Endothelial cell of umbilical vein (primary cell): ENCODE measurements at regions not wholly inside any gene's neighbourhood (a gene's known extent, or its start where the extent isn't known, plus 50 kb on each side); places are given as distances from the start of the nearest gene placed in this dataset.

Source experiments
- BruUV-seq: library from RNA; stranded (reverse); fragments of 400-500 nt; replicated peaks from 2 replicates; lab custom pipeline; 2021; lab: Mats Ljungman, UMichigan
- CTCF ChIA-PET: fragments of 300-600, 350-600 bp; sonication (Branson Sonifier 250); formaldehyde crosslinking; loops from one replicate; lab custom pipeline; 2021; ENCODE audit warnings: antibody characterized with exemption, inconsistent platforms; lab: Charles Lee
- POLR2A ChIA-PET: fragments of 300-600, 350-600 bp; sonication (Branson Sonifier 250); formaldehyde crosslinking; loops from one replicate; lab custom pipeline; 2021; ENCODE audit warnings: antibody characterized with exemption, inconsistent platforms; lab: Charles Lee
- DNase-seq: peaks from one replicate; pipeline ENCODE4 v3.0.0-alpha.2; 2011; ENCODE audit warnings: low read depth, low spot score
- FAIRE-seq: peaks from 2 replicates; lab custom pipeline; 2011; peaks lifted over from hg19 to GRCh38; lab: Jason Lieb, UNC
- H2AFZ ChIP-seq: 2 replicates; pipeline ENCODE4 v1.6.0; 2012; ENCODE audit warnings: low read depth, low read length, control low read depth, inconsistent platforms
- H3K27ac ChIP-seq: 2 replicates; pipeline ENCODE4 v1.5.1; 2011; ENCODE audit warnings: low read depth, mild to moderate bottlenecking, control low read depth, low read length, moderate library complexity; ENCODE audit not compliant: insufficient read depth
- H3K27me3 ChIP-seq, 2 experiments: 2 replicates each; pipeline versions ENCODE4 v1.6.0 to v1.6.1; 2011; ENCODE audit warnings: low read length in 2 of 2, mixed read lengths in 1 of 2; ENCODE audit not compliant: control insufficient read depth in 2 of 2, insufficient read depth in 2 of 2
- H3K36me3 ChIP-seq, 2 experiments: 2 replicates in 1 of 2; 3 replicates in 1 of 2; pipeline ENCODE4 v1.5.1; 2011; ENCODE audit warnings: low read length in 2 of 2, mild to moderate bottlenecking in 1 of 2, moderate library complexity in 1 of 2; ENCODE audit not compliant: control insufficient read depth in 2 of 2, insufficient read depth in 2 of 2; ENCODE audit errors: extremely low read depth in 1 of 2
- H3K4me1 ChIP-seq: 3 replicates; pipeline ENCODE4 v1.5.1; 2011; ENCODE audit warnings: mild to moderate bottlenecking, low read length; ENCODE audit not compliant: control insufficient read depth, insufficient read depth; ENCODE audit errors: extremely low read depth
- H3K4me2 ChIP-seq: 2 replicates; pipeline ENCODE4 v1.6.1; 2011; ENCODE audit warnings: low read length, control low read depth, mixed read lengths; ENCODE audit not compliant: insufficient read depth
- H3K4me3 ChIP-seq, 3 experiments: fragments of 200-600 bp in 1 of 3; sonication (generic), shearing (Covaris generic) in 1 of 3; replicated peaks in 1 of 3; 2 replicates each; pipeline ENCODE4 v1.5.1; 2011 to 2016; ENCODE audit warnings: control low read depth in 3 of 3, low read length in 3 of 3, mild to moderate bottlenecking in 2 of 3, inconsistent platforms in 1 of 3, low read depth in 1 of 3, moderate library complexity in 1 of 3; ENCODE audit not compliant: insufficient read depth in 1 of 3
- H3K79me2 ChIP-seq: 2 replicates; pipeline ENCODE4 v1.6.0; 2012; ENCODE audit warnings: low read length, inconsistent platforms; ENCODE audit not compliant: control insufficient read depth, insufficient read depth
- H3K9ac ChIP-seq: replicated peaks from 2 replicates; pipeline ENCODE3; 2011; ENCODE audit warnings: low read length, control low read depth; ENCODE audit not compliant: insufficient read depth; ENCODE audit errors: extremely low read depth
- H3K9me1 ChIP-seq: replicated peaks from 3 replicates; pipeline ENCODE4 v1.6.0; 2011; ENCODE audit warnings: mild to moderate bottlenecking, low read length; ENCODE audit not compliant: control insufficient read depth, insufficient read depth; ENCODE audit errors: extremely low read depth
- H3K9me3 ChIP-seq: replicated peaks from 2 replicates; pipeline ENCODE4 v1.5.1; 2012; ENCODE audit warnings: low read length, inconsistent platforms; ENCODE audit not compliant: control insufficient read depth, insufficient read depth
- H4K20me1 ChIP-seq: replicated peaks from 2 replicates; pipeline ENCODE3; 2011; ENCODE audit warnings: mild to moderate bottlenecking, low read length; ENCODE audit not compliant: control insufficient read depth, insufficient read depth; ENCODE audit errors: extremely low read depth
- CTCF ChIP-seq, 2 donors: IDR thresholded peaks; 1 replicate in 1 of 2; 2 replicates in 1 of 2; pipeline ENCODE4 v1.5.1; 2011; ENCODE audit warnings: low read length in 2 of 2, mild to moderate bottlenecking in 2 of 2, moderate library complexity in 2 of 2, control low read depth in 1 of 2, inconsistent platforms in 1 of 2, low read depth in 1 of 2; ENCODE audit not compliant: insufficient read depth in 1 of 2; ENCODE audit errors: extremely low read depth in 1 of 2
- EZH2 ChIP-seq: IDR thresholded peaks from 2 replicates; pipeline ENCODE4 v1.6.1; 2012; ENCODE audit warnings: borderline replicate concordance, low read depth, mild to moderate bottlenecking, moderate library complexity, low read length, inconsistent platforms; ENCODE audit not compliant: severe bottlenecking
- FOS ChIP-seq: IDR thresholded peaks from 2 replicates; pipeline ENCODE4 v1.6.1; 2011; ENCODE audit warnings: mild to moderate bottlenecking, low read length, moderate library complexity, borderline replicate concordance; ENCODE audit not compliant: insufficient read depth
- GATA2 ChIP-seq: IDR thresholded peaks from 2 replicates; pipeline ENCODE4 v1.7.0; 2011; ENCODE audit warnings: low read depth, mild to moderate bottlenecking, moderate library complexity, mixed read lengths, low read length; ENCODE audit not compliant: insufficient read length, insufficient read depth
- JUN ChIP-seq: IDR thresholded peaks from 2 replicates; pipeline ENCODE4 v1.6.1; 2011; ENCODE audit warnings: borderline replicate concordance, low read depth; ENCODE audit not compliant: insufficient read length, insufficient read depth
- POLR2A ChIP-seq: IDR thresholded peaks from 2 replicates; pipeline ENCODE4 v1.6.1; 2012; ENCODE audit warnings: low read depth, mild to moderate bottlenecking, control low read depth, low read length
- POLR2AphosphoS5 ChIP-seq: IDR thresholded peaks from 2 replicates; pipeline ENCODE4 v1.6.1; 2012; ENCODE audit warnings: low read depth, mild to moderate bottlenecking, control low read depth, low read length, moderate library complexity; ENCODE audit not compliant: insufficient read depth
- dilution Hi-C: fragments of 300-500 bp; cut with MboI; formaldehyde crosslinking; loops from one replicate; pipeline ENCODE4 v1.15.0; 2019; ENCODE audit warnings: low sequenced_read_pairs; ENCODE audit not compliant: extremely low pct_ligation_motif_present
- intact Hi-C: fragments of 100-400 bp; cut with micrococcal nuclease; formaldehyde crosslinking; loops from one replicate; pipeline ENCODE4 v1.10.0; 2022

- intact Hi-C loops (no loop called here), dilution Hi-C loops (no loop called here)
- Histone ChIP-seq H2AFZ (no peak overlapping the region), H3K4me2 (no peak overlapping the region), H3K9me3 (no peaks in the 10 kb centered on the region), H3K4me3 (no peak overlapping the region), H3K9me1 (no peaks in the 10 kb centered on the region), H3K27ac (no peak overlapping the region), H3K9ac (no peak overlapping the region), H4K20me1 (no peaks in the 10 kb centered on the region), H3K79me2 (no peaks in the 10 kb centered on the region), H3K4me1 (no peaks in the 10 kb centered on the region), H3K27me3 (no peaks in the 10 kb centered on the region), H3K36me3 (no peaks in the 10 kb centered on the region)
- POLR2A ChIA-PET, result no interaction called here
- CTCF ChIA-PET, result no interaction called here
- BruUV-seq, result no TSS peak
- FAIRE-seq, result no peak
- TF ChIP-seq POLR2A, result no peak
- TF ChIP-seq CTCF (IDR thresholded peaks at IDR 0.05; ENCODE audit: extremely low read depth in 1 of 2, insufficient read depth in 1 of 2, low read depth in 1 of 2, low read length in 2 of 2), result no peak
- DNase-seq, result no peak
Measured at GRCh38 chr7:109696723-109697122, 1127.0 kb downstream of the DNAJB9 start.

DNA sequence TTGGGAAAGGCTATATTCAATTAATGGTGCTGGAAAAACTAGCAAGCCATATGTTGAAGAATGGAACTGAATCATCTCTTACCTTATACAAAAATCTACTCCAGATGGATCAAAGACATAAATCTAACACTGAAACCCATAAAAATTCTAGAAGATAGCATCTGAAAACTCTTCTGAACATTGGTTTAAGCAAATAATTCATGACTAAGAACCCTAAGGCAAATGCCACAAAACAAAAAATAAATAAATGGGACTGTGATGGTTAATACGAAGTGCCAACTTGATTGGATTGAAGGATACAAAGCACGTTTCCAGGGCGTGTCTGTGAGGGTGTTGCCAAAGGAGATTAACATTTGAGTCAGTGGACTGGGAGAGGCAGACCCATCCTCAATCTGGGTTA is 1130.0 kb downstream of the DNAJB9 start:
- intact Hi-C loops, result no loop called here

More for the DNA sequence above, 1130.0 kb downstream of the DNAJB9 start:
- no peaks in the 10 kb centered on the region for H3K36me3 ChIP-seq
- H3K4me3 ChIP-seq, result no peak overlapping the region
- no peaks in the 10 kb centered on the region for H3K79me2 ChIP-seq
- TF ChIP-seq JUN, result no peak
- TF ChIP-seq FOS, result no peak
- no peak for TF ChIP-seq GATA2
- TF ChIP-seq EZH2, result no peak
- TF ChIP-seq POLR2A, result no peak
- TF ChIP-seq POLR2AphosphoS5, result no peak
- no peaks in the 10 kb centered on the region for H4K20me1 ChIP-seq
- ChIA-PET CTCF (no interaction called here), POLR2A (interaction anchor here (0.6 kb wide), 1 partner anchor 147 kb away, joined by 5 read pairs; no protein-coding TSS in a partner anchor)
- dilution Hi-C loops, result no loop called here
- H3K4me1 ChIP-seq, result no peaks in the 10 kb centered on the region
- H2AFZ ChIP-seq, result no peak overlapping the region
- H3K27ac ChIP-seq, result no peak overlapping the region
- no TSS peak for BruUV-seq
- H3K9me3 ChIP-seq, result no peaks in the 10 kb centered on the region
- no peaks in the 10 kb centered on the region for H3K9me1 ChIP-seq
- H3K4me2 ChIP-seq, result no peak overlapping the region
- H3K9ac ChIP-seq, result no peak overlapping the region
- H3K27me3 ChIP-seq, result no peaks in the 10 kb centered on the region
- FAIRE-seq (no peak), DNase-seq (no peak)
